Keratinocyte (primary cell): ENCODE measurements at regions not wholly inside any gene's neighbourhood (a gene's known extent, or its start where the extent isn't known, plus 50 kb on each side); places are given as distances from the start of the nearest gene placed in this dataset.

Experiments
- CTCF ChIP-seq, 3 experiments: IDR thresholded peaks in 1 of 3; conservative IDR thresholded peaks in 1 of 3; optimal IDR thresholded peaks in 1 of 3; 2 replicates in 2 of 3; 3 replicates in 1 of 3; pipeline versions ENCODE3 to v1.5.1; 2011; ENCODE audit warnings: low read length in 3 of 3, mild to moderate bottlenecking in 3 of 3, moderate library complexity in 2 of 3, control low read depth in 1 of 3, inconsistent platforms in 1 of 3; ENCODE audit not compliant: insufficient read depth in 2 of 3; ENCODE audit errors: extremely low read depth in 1 of 3
- EZH2 ChIP-seq: IDR thresholded peaks from one replicate; pipeline ENCODE4 v1.6.1; 2012; ENCODE audit warnings: inconsistent platforms, mild to moderate bottlenecking, low read length, moderate library complexity

GRCh38 chr20:62555642-62556420, 80.0 kb upstream of the GATA5 start:
- TF ChIP-seq CTCF (optimal IDR thresholded peaks at IDR 0.05 in 1 of 3, IDR thresholded peaks at IDR 0.05 in 1 of 3, conservative IDR thresholded peaks at IDR 0.05 in 1 of 3; ENCODE audit: extremely low read depth in 1 of 3, insufficient read depth in 2 of 3, low read length in 3 of 3), result no peak
- peak; percentile 9 for TF ChIP-seq EZH2
